DOHH2 (cell line): ENCODE measurements at regions not wholly inside any gene's neighbourhood (a gene's known extent, or its start where the extent isn't known, plus 50 kb on each side); places are given as distances from the start of the nearest gene placed in this dataset.

ENCODE experiments used
- H3F3A ChIP-seq: fragments of 200-600 bp; sonication (generic), shearing (Covaris generic); 2 replicates; pipeline ENCODE4 v1.6.0; 2016; ENCODE audit warnings: antibody characterized with exemption, mild to moderate bottlenecking; ENCODE audit not compliant: control insufficient read depth, insufficient read depth
- H3K27ac ChIP-seq: fragments of 200-600 bp; sonication (generic); 2 replicates; pipeline ENCODE4 v1.5.1; 2014; ENCODE audit warnings: low read depth, mild to moderate bottlenecking, low read length, moderate library complexity
- H3K27me3 ChIP-seq: fragments of 200-600 bp; sonication (generic); 2 replicates; pipeline ENCODE4 v1.6.1; 2014; ENCODE audit warnings: mild to moderate bottlenecking, low read length, mixed read lengths; ENCODE audit not compliant: control insufficient read depth
- H3K36me3 ChIP-seq: fragments of 200-600 bp; sonication (generic); 2 replicates; pipeline ENCODE4 v1.6.1; 2014; ENCODE audit warnings: mild to moderate bottlenecking, low read length, moderate library complexity, mixed read lengths; ENCODE audit not compliant: control insufficient read depth
- H3K4me1 ChIP-seq: fragments of 200-600 bp; sonication (generic); 2 replicates; pipeline ENCODE4 v1.6.1; 2014; ENCODE audit warnings: mild to moderate bottlenecking, low read length, mixed read lengths; ENCODE audit not compliant: control insufficient read depth
- H3K4me2 ChIP-seq: fragments of 200-600 bp; sonication (generic); 2 replicates; pipeline ENCODE4 v1.6.0; 2014; ENCODE audit warnings: mild to moderate bottlenecking, low read length, moderate library complexity
- H3K4me3 ChIP-seq: fragments of 200-600 bp; sonication (generic); 2 replicates; pipeline ENCODE4 v1.5.1; 2014; ENCODE audit warnings: mild to moderate bottlenecking, low read length, mixed read lengths
- H3K79me2 ChIP-seq: fragments of 200-600 bp; sonication (generic); 2 replicates; pipeline ENCODE4 v1.6.1; 2014; ENCODE audit warnings: mild to moderate bottlenecking, low read length, mixed read lengths; ENCODE audit not compliant: control insufficient read depth
- H3K9me2 ChIP-seq: fragments of 200-600 bp; sonication (generic); replicated peaks from 2 replicates; pipeline ENCODE4 v1.6.1; 2014; ENCODE audit warnings: mild to moderate bottlenecking, low read length, mixed read lengths; ENCODE audit not compliant: control insufficient read depth
- H3K9me3 ChIP-seq: fragments of 200-600 bp; sonication (generic); 2 replicates; pipeline ENCODE4 v1.6.1; 2014; ENCODE audit warnings: antibody characterized with exemption, low read length, mixed read lengths; ENCODE audit not compliant: control insufficient read depth, insufficient read depth
- H4K20me1 ChIP-seq: fragments of 200-600 bp; sonication (generic); 2 replicates; pipeline ENCODE4 v1.6.0; 2014; ENCODE audit warnings: low read depth, mild to moderate bottlenecking, antibody characterized with exemption, low read length, moderate library complexity; ENCODE audit not compliant: control insufficient read depth, insufficient read depth
- EZH2phosphoT487 ChIP-seq: fragments of 200-600 bp; sonication (generic); IDR thresholded peaks from 2 replicates; pipeline ENCODE4 v1.6.1; 2017; ENCODE audit warnings: borderline replicate concordance, mild to moderate bottlenecking, antibody characterized with exemption, low read length, moderate library complexity, mixed read lengths
- TF ChIP-seq, protein P1 (sequence below): fragments of 200-600 bp; sonication (generic); IDR thresholded peaks from one replicate; pipeline ENCODE4 v1.5.1; 2014; ENCODE audit warnings: antibody characterized with exemption, mild to moderate bottlenecking, low read depth, low read length; ENCODE audit not compliant: poor library complexity, severe bottlenecking

DNA sequence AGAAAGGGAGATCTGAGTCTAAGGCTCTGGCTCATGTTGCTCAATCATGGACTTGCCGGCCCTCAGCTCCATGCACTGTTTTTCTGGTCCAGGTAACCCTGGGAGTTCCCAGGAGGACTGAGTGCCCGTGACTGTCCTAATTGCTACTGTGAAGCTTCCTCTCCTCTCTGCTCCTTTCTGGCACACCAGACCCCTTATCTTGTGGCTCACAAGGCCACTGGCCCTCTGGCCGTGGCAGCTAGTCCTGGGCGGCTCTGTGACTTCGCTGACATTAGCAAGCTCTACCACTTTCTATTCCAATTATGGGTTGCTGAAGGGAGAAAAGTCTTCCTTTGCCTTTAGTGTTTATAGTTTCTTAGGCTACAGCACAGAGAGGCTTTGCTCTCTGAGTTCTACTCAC is 380.2 kb downstream of the RWDD3 start:
- Histone ChIP-seq H4K20me1 (no peaks in the 10 kb centered on the region), H3K4me2 (no peak overlapping the region), H3K79me2 (no peaks in the 10 kb centered on the region), H3K4me1 (no peaks in the 10 kb centered on the region), H3K4me3 (no peak overlapping the region), H3K27ac (no peak overlapping the region), H3K27me3 (no peaks in the 10 kb centered on the region), H3K9me3 (no peaks in the 10 kb centered on the region), H3K36me3 (no peaks in the 10 kb centered on the region), H3K9me2 (no peaks in the 10 kb centered on the region), H3F3A (no peaks in the 10 kb centered on the region)
- TF ChIP-seq, protein P1, sequence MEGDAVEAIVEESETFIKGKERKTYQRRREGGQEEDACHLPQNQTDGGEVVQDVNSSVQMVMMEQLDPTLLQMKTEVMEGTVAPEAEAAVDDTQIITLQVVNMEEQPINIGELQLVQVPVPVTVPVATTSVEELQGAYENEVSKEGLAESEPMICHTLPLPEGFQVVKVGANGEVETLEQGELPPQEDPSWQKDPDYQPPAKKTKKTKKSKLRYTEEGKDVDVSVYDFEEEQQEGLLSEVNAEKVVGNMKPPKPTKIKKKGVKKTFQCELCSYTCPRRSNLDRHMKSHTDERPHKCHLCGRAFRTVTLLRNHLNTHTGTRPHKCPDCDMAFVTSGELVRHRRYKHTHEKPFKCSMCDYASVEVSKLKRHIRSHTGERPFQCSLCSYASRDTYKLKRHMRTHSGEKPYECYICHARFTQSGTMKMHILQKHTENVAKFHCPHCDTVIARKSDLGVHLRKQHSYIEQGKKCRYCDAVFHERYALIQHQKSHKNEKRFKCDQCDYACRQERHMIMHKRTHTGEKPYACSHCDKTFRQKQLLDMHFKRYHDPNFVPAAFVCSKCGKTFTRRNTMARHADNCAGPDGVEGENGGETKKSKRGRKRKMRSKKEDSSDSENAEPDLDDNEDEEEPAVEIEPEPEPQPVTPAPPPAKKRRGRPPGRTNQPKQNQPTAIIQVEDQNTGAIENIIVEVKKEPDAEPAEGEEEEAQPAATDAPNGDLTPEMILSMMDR, result no peak
- no peak for TF ChIP-seq EZH2phosphoT487

DNA sequence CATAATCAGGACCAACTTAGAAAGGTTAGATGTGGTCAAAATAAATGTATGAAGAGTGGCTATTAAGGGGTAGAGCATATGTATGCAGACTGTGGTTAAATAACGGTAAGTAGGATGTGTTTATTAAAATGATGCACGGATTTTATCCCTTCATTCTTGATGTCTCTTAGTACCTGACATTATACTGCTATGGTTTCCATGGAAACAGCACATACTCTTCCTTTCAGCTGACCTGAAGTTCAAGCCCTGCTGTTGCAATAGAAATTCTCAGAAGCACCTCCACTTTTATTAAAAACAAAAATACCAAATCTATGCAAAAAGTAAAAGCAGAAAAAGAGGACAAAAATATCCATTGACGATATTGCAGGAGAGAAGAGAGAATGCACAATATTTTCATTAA is 381.4 kb downstream of the RWDD3 start:
- H3K4me2 ChIP-seq, result no peak overlapping the region
- no peaks in the 10 kb centered on the region for H3K9me3 ChIP-seq
- H3K36me3 ChIP-seq, result no peaks in the 10 kb centered on the region
- no peaks in the 10 kb centered on the region for H3K79me2 ChIP-seq
- H3K4me1 ChIP-seq, result no peaks in the 10 kb centered on the region
- no peaks in the 10 kb centered on the region for H3F3A ChIP-seq
- no peak overlapping the region for H3K4me3 ChIP-seq
- H3K27ac ChIP-seq, result no peak overlapping the region
- H3K9me2 ChIP-seq, result no peaks in the 10 kb centered on the region
- TF ChIP-seq, protein P1, result no peak
- no peak for TF ChIP-seq EZH2phosphoT487
- no peaks in the 10 kb centered on the region for H3K27me3 ChIP-seq
- H4K20me1 ChIP-seq, result no peaks in the 10 kb centered on the region

DNA sequence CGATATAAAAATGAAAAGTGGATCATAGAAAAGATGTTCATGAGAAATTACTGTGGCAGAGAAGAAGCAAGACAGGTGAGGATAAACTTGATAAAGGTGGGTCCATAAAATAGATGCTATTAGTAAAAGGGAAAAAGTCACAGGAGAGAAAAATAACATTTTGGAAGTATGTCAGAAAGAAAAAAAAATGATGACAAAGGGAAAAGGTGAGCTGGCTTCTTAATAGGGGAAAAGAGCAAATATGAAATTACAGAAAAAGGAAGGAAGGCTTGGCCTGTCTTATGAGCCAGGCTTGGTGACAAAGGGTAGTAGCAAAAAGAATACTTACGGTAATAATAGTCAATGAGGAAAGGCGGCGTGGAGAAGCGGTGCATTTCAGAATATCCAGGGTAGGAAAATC is 386.1 kb downstream of the RWDD3 start:
- Histone ChIP-seq H3K9me3 (no peaks in the 10 kb centered on the region), H3K79me2 (no peaks in the 10 kb centered on the region), H3K4me1 (no peaks in the 10 kb centered on the region), H3K27ac (no peak overlapping the region), H3K9me2 (no peaks in the 10 kb centered on the region), H3K36me3 (no peaks in the 10 kb centered on the region), H3K4me3 (no peak overlapping the region), H4K20me1 (no peaks in the 10 kb centered on the region), H3F3A (no peaks in the 10 kb centered on the region), H3K4me2 (no peak overlapping the region), H3K27me3 (no peaks in the 10 kb centered on the region)
- TF ChIP-seq EZH2phosphoT487, result no peak
- TF ChIP-seq, protein P1, result no peak

DNA sequence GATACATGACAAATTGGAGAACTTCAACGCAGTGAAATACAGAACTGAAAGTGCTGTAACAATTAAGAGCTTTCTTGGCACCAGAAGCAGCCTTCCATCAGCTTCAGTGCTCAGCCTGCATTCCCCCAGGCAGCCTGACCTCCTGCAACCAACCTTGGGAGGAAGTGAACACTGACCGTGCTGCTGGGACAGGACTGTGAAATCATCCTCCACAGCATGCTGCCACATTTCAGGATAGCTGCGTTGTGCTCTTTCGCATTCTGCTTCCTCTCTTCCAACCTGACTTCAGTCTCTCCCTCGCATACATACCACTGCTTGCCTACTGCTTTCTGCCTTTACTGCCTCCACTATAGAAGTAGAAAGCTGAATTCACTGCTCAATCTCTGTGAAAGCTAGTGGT is 388.6 kb downstream of the RWDD3 start:
- H3K27me3 ChIP-seq, result no peaks in the 10 kb centered on the region
- H3K9me2 ChIP-seq, result no peaks in the 10 kb centered on the region
- no peak overlapping the region for H3K27ac ChIP-seq
- H3K4me3 ChIP-seq, result no peak overlapping the region
- no peaks in the 10 kb centered on the region for H3F3A ChIP-seq
- H3K36me3 ChIP-seq, result no peaks in the 10 kb centered on the region
- no peak overlapping the region for H3K4me2 ChIP-seq
- H4K20me1 ChIP-seq, result no peaks in the 10 kb centered on the region
- no peaks in the 10 kb centered on the region for H3K4me1 ChIP-seq
- no peaks in the 10 kb centered on the region for H3K79me2 ChIP-seq
- H3K9me3 ChIP-seq, result no peaks in the 10 kb centered on the region
- TF ChIP-seq, protein P1, result no peak
- TF ChIP-seq EZH2phosphoT487, result no peak
